ENCODE measurements at regions not wholly inside any gene's neighbourhood (a gene's known extent, or its start where the extent isn't known, plus 50 kb on each side); places are given as distances from the start of the nearest gene placed in this dataset.

DNA sequence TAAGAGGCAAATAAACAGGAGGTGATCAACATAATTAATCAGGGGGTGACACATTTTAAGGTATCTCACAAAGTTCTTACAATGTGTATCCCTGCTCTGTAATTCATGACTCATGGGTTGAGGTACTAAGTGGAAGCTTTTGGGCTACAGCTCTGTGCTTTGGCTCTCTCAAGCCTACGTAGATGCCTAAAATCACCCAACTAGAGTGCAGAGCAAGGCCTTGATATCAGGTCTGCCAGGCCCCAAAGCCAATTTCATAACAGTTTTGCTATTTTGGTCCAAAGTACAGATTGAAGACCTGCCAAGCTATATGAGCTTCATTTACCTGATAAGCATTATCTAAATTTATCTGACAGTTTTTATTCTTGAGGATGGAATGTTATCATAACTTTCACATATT is 175.3 kb upstream of the BET1 start:
- no peak for TF ChIP-seq BHLHE40 (IDR thresholded peaks at IDR 0.05; ENCODE audit: borderline replicate concordance)
- no peak for TF ChIP-seq SUZ12 (IDR thresholded peaks at IDR 0.05)
- no peak for TF ChIP-seq ELF4 (IDR thresholded peaks at IDR 0.05)
- TF ChIP-seq FOXM1 (IDR thresholded peaks at IDR 0.05; ENCODE audit: borderline replicate concordance), result no peak
- TF ChIP-seq TARDBP (IDR thresholded peaks at IDR 0.05), result no peak
- no peak for TF ChIP-seq ARNT (IDR thresholded peaks at IDR 0.05)
- no peak for TF ChIP-seq FOXA1 (IDR thresholded peaks at IDR 0.05)
- TF ChIP-seq, protein P1, sequence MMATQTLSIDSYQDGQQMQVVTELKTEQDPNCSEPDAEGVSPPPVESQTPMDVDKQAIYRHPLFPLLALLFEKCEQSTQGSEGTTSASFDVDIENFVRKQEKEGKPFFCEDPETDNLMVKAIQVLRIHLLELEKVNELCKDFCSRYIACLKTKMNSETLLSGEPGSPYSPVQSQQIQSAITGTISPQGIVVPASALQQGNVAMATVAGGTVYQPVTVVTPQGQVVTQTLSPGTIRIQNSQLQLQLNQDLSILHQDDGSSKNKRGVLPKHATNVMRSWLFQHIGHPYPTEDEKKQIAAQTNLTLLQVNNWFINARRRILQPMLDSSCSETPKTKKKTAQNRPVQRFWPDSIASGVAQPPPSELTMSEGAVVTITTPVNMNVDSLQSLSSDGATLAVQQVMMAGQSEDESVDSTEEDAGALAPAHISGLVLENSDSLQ (IDR thresholded peaks at IDR 0.05), result no peak
- TF ChIP-seq CTBP1 (IDR thresholded peaks at IDR 0.05; ENCODE audit: borderline replicate concordance), result no peak
- no peak for TF ChIP-seq HDGF (IDR thresholded peaks at IDR 0.05; ENCODE audit: borderline replicate concordance)
- TF ChIP-seq L3MBTL2 (conservative IDR thresholded peaks at IDR 0.05), result no peak
- TF ChIP-seq SP1 (IDR thresholded peaks at IDR 0.05), result no peak
- TF ChIP-seq ZNF384 (IDR thresholded peaks at IDR 0.05), result no peak
- no peak for TF ChIP-seq LEF1 (IDR thresholded peaks at IDR 0.05; ENCODE audit: borderline replicate concordance)
- no peak for TF ChIP-seq FOXK2 (IDR thresholded peaks at IDR 0.05)
- no peak for TF ChIP-seq NFRKB (IDR thresholded peaks at IDR 0.05)
- CTCF ChIA-PET, result no interaction called here
- no peak for DNase-seq (ENCODE audit: extremely low spot score)
- POLR2A ChIA-PET, result no interaction called here

- POLR2A ChIA-PET, result no interaction called here
Measured at GRCh38 chr7:94182066-94182465, 177.9 kb upstream of the BET1 start.

GRCh38 chr7:94182721-94183120 is 178.6 kb upstream of the BET1 start:
- DNase-seq (ENCODE audit: extremely low spot score), result no peak
- POLR2A ChIA-PET, result no interaction called here
- CTCF ChIA-PET, result no interaction called here
- TF ChIP-seq BHLHE40 (IDR thresholded peaks at IDR 0.05; ENCODE audit: borderline replicate concordance) (no peak), ZNF384 (IDR thresholded peaks at IDR 0.05) (no peak), FOXK2 (IDR thresholded peaks at IDR 0.05) (no peak), L3MBTL2 (conservative IDR thresholded peaks at IDR 0.05) (no peak), FOXM1 (IDR thresholded peaks at IDR 0.05; ENCODE audit: borderline replicate concordance) (no peak), ARNT (IDR thresholded peaks at IDR 0.05) (no peak), NFRKB (IDR thresholded peaks at IDR 0.05) (no peak), CTBP1 (IDR thresholded peaks at IDR 0.05; ENCODE audit: borderline replicate concordance) (no peak), SUZ12 (IDR thresholded peaks at IDR 0.05) (no peak), SP1 (IDR thresholded peaks at IDR 0.05) (no peak)
- TF ChIP-seq, protein P1 (IDR thresholded peaks at IDR 0.05), result no peak

More at GRCh38 chr7:94182066-94182465, 177.9 kb upstream of the BET1 start:
- CTCF ChIA-PET, result no interaction called here
- TF ChIP-seq FOXA1 (IDR thresholded peaks at IDR 0.05) (no peak), SP1 (IDR thresholded peaks at IDR 0.05) (no peak), NFRKB (IDR thresholded peaks at IDR 0.05) (no peak), ARNT (IDR thresholded peaks at IDR 0.05) (no peak), L3MBTL2 (conservative IDR thresholded peaks at IDR 0.05) (no peak)
- TF ChIP-seq, protein P1 (IDR thresholded peaks at IDR 0.05), result no peak
- no peak for DNase-seq (ENCODE audit: extremely low spot score)

DNA sequence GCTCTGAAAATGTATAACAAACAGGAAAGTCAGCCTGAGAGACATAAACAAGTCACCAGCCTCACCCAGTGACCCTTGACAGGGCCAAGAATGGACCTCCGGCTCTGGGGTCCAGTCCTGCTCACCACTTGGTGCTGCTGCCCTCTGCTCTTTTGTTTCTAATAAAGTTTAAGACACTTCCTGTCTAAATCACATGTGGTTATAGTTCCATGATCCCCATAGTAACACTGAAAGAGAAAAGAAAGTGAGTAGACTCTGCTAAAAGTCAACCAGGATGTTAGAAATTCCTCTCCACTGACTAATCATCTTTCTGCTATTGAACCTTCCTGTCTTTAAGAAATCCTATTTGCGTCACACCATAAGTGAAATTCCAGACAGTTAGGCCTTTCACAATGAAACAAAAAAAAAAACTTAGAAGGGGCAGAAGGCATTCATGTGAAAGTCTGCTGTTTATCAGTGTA is 179.2 kb upstream of the BET1 start:
- no peak for DNase-seq (ENCODE audit: extremely low spot score)

GRCh38 chr7:94183891-94184290 is 179.7 kb upstream of the BET1 start:
- DNase-seq (ENCODE audit: extremely low spot score), result no peak
- CTCF ChIA-PET, result no interaction called here
- POLR2A ChIA-PET, result no interaction called here
- no peak for TF ChIP-seq HDGF (IDR thresholded peaks at IDR 0.05; ENCODE audit: borderline replicate concordance)
- no peak for TF ChIP-seq L3MBTL2 (conservative IDR thresholded peaks at IDR 0.05)
- TF ChIP-seq ARNT (IDR thresholded peaks at IDR 0.05), result no peak
- TF ChIP-seq ELF4 (IDR thresholded peaks at IDR 0.05), result no peak
- TF ChIP-seq SUZ12 (IDR thresholded peaks at IDR 0.05), result no peak
- TF ChIP-seq BHLHE40 (IDR thresholded peaks at IDR 0.05; ENCODE audit: borderline replicate concordance), result no peak
- no peak for TF ChIP-seq FOXA1 (IDR thresholded peaks at IDR 0.05)
- no peak for TF ChIP-seq TARDBP (IDR thresholded peaks at IDR 0.05)
- TF ChIP-seq FOXK2 (IDR thresholded peaks at IDR 0.05), result no peak
- no peak for TF ChIP-seq NFRKB (IDR thresholded peaks at IDR 0.05)
- TF ChIP-seq LEF1 (IDR thresholded peaks at IDR 0.05; ENCODE audit: borderline replicate concordance), result no peak
- TF ChIP-seq, protein P1 (IDR thresholded peaks at IDR 0.05), result no peak
- no peak for TF ChIP-seq ZNF384 (IDR thresholded peaks at IDR 0.05)

More for the DNA sequence above, 179.2 kb upstream of the BET1 start:
- TF ChIP-seq SUZ12 (IDR thresholded peaks at IDR 0.05), result no peak
- POLR2A ChIA-PET, result no interaction called here
- CTCF ChIA-PET, result no interaction called here

DNA sequence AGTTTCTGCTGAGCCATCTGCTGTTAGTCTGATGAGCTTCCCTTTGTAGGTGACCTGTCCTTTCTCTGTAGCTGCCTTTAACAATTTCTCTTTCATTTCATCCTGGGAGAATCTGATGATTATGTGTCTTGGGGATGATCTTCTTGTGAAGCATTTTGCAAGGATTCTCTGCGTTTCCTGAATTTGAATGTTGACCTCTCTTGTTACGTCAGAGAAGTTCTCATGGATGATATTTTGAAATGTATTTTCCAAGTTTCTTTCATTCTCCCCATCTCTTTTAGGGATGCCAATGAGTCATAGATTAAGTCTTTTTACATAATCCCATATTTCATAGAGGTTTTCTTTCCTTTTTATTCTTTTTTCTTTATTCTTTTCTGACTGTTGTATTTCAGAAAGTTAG is 184.2 kb upstream of the BET1 start:
- no peak for TF ChIP-seq FOXM1 (IDR thresholded peaks at IDR 0.05; ENCODE audit: borderline replicate concordance)
- no peak for TF ChIP-seq NFRKB (IDR thresholded peaks at IDR 0.05)
- TF ChIP-seq ARNT (IDR thresholded peaks at IDR 0.05), result no peak
- no peak for TF ChIP-seq ELF4 (IDR thresholded peaks at IDR 0.05)
- no peak for TF ChIP-seq SP1 (IDR thresholded peaks at IDR 0.05)
- TF ChIP-seq CTBP1 (IDR thresholded peaks at IDR 0.05; ENCODE audit: borderline replicate concordance), result no peak
- TF ChIP-seq, protein P1 (IDR thresholded peaks at IDR 0.05), result no peak
- no peak for TF ChIP-seq LEF1 (IDR thresholded peaks at IDR 0.05; ENCODE audit: borderline replicate concordance)
- TF ChIP-seq ZNF384 (IDR thresholded peaks at IDR 0.05), result no peak
- no peak for TF ChIP-seq L3MBTL2 (conservative IDR thresholded peaks at IDR 0.05)
- no peak for TF ChIP-seq SUZ12 (IDR thresholded peaks at IDR 0.05)
- no peak for TF ChIP-seq BHLHE40 (IDR thresholded peaks at IDR 0.05; ENCODE audit: borderline replicate concordance)
- TF ChIP-seq FOXA1 (IDR thresholded peaks at IDR 0.05), result no peak
- TF ChIP-seq HDGF (IDR thresholded peaks at IDR 0.05; ENCODE audit: borderline replicate concordance), result no peak
- TF ChIP-seq FOXK2 (IDR thresholded peaks at IDR 0.05), result no peak
- TF ChIP-seq TARDBP (IDR thresholded peaks at IDR 0.05), result no peak
- no peak for DNase-seq (ENCODE audit: extremely low spot score)
- CTCF ChIA-PET, result interaction anchor here (0.6 kb wide), 1 partner anchor 375 kb away, joined by 3 read pairs; no protein-coding TSS in a partner anchor
- POLR2A ChIA-PET, result no interaction called here
